COLO668 (cell line): ENCODE measurements at regions not wholly inside any gene's neighbourhood (a gene's known extent, or its start where the extent isn't known, plus 50 kb on each side); places are given as distances from the start of the nearest gene placed in this dataset.
"Not testable (repeated sequence)": the region's sequence is repeated elsewhere in the genome, so short reads cannot be mapped to it uniquely, and the experiment has no call there.

Source experiments
- DNase-seq: peaks from one replicate; lab custom pipeline; 2025; ENCODE audit not compliant: unreplicated experiment; lab: John Stamatoyannopoulos, UW

- DNase-seq, result no peak
These were observed 50.9 kb upstream of the NXT1 start for GRCh38 chr20:23299673-23300050.

- DNase-seq, result no peak
These were observed 51.5 kb upstream of the NXT1 start for GRCh38 chr20:23298926-23299672.

GRCh38 chr20:23298155-23298554 is 52.4 kb upstream of the NXT1 start:
- DNase-seq, result no peak

- DNase-seq, result no peak
These were observed 53.5 kb upstream of the NXT1 start for GRCh38 chr20:23296841-23297701.

- no peak for DNase-seq
These were observed 54.7 kb upstream of the NXT1 start for GRCh38 chr20:23295934-23296333.

GRCh38 chr20:23294671-23295070 is 55.9 kb upstream of the NXT1 start:
- no peak for DNase-seq

GRCh38 chr20:23294166-23294565 is 56.4 kb upstream of the NXT1 start:
- no peak for DNase-seq

GRCh38 chr20:23293689-23294088 is 56.9 kb upstream of the NXT1 start:
- no peak for DNase-seq

- not testable (repeated sequence) for DNase-seq
These were observed 58.3 kb upstream of the NXT1 start for GRCh38 chr20:23292311-23292710.

GRCh38 chr20:23291575-23292240 is 58.9 kb upstream of the NXT1 start:
- no peak for DNase-seq

GRCh38 chr20:23290761-23291574 is 59.6 kb upstream of the NXT1 start:
- no peak for DNase-seq

- DNase-seq, result no peak
These were observed 60.7 kb upstream of the NXT1 start for GRCh38 chr20:23289724-23290395.

- no peak for DNase-seq
These were observed 61.3 kb upstream of the NXT1 start for GRCh38 chr20:23289249-23289648.

- no peak for DNase-seq
These were observed 63.0 kb upstream of the NXT1 start for GRCh38 chr20:23287354-23288190.

- DNase-seq, result no peak
These were observed 64.2 kb upstream of the NXT1 start for GRCh38 chr20:23286346-23286745.

- no peak for DNase-seq
These were observed 65.1 kb upstream of the NXT1 start for GRCh38 chr20:23285536-23285935.

- no peak for DNase-seq
These were observed 66.6 kb upstream of the NXT1 start for GRCh38 chr20:23284009-23284408.

GRCh38 chr20:23283096-23283850 is 67.3 kb upstream of the NXT1 start:
- DNase-seq, result no peak

GRCh38 chr20:23282546-23282945 is 68.0 kb upstream of the NXT1 start:
- DNase-seq, result no peak
